Muscle layer of colon (tissue), 2 donors: ENCODE measurements at regions not wholly inside any gene's neighbourhood (a gene's known extent, or its start where the extent isn't known, plus 50 kb on each side); places are given as distances from the start of the nearest gene placed in this dataset.

Experiments used
- H3K27ac ChIP-seq: one replicate; pipeline ENCODE4 v1.7.0; 2013; ENCODE audit warnings: low read depth, mild to moderate bottlenecking, low read length, moderate library complexity
- H3K27me3 ChIP-seq, 2 donors: one replicate each; pipeline ENCODE4 v1.7.0; 2013; ENCODE audit warnings: low read length in 2 of 2, mild to moderate bottlenecking in 2 of 2; ENCODE audit not compliant: insufficient read depth in 2 of 2, control insufficient read depth in 1 of 2
- H3K36me3 ChIP-seq: one replicate; pipeline ENCODE4 v1.7.0; 2013; ENCODE audit warnings: mild to moderate bottlenecking, low read length; ENCODE audit not compliant: insufficient read depth
- H3K4me1 ChIP-seq: one replicate; pipeline ENCODE4 v1.7.0; 2013; ENCODE audit warnings: mild to moderate bottlenecking, low read length; ENCODE audit not compliant: insufficient read depth
- H3K4me3 ChIP-seq, 2 donors: one replicate each; pipeline ENCODE4 v1.7.0; 2013; ENCODE audit warnings: low read length in 2 of 2, low read depth in 1 of 2, mild to moderate bottlenecking in 1 of 2, moderate library complexity in 1 of 2
- H3K9ac ChIP-seq: one replicate; pipeline ENCODE4 v1.7.0; 2013; ENCODE audit warnings: low read length
- H3K9me3 ChIP-seq: one replicate; pipeline ENCODE4 v1.7.0; 2013; ENCODE audit warnings: mild to moderate bottlenecking, low read length
- donor health status: abdominal sarcoma.
- donor health status: Adenocarcinoma of cecum.

GRCh38 chr1:5430911-5431697 lies 561.1 kb downstream of the NPHP4 start:
- Histone ChIP-seq H3K27me3 (peaks cover 0 to 13% of the 10 kb centered on the region in 2 donors), H3K4me3 (no peak overlapping the region), H3K27ac (no peak overlapping the region), H3K9me3 (no peaks in the 10 kb centered on the region), H3K9ac (no peak overlapping the region), H3K36me3 (no peaks in the 10 kb centered on the region), H3K4me1 (no peaks in the 10 kb centered on the region)

- Histone ChIP-seq H3K4me1 (no peaks in the 10 kb centered on the region), H3K27ac (no peak overlapping the region), H3K9me3 (no peaks in the 10 kb centered on the region), H3K9ac (no peak overlapping the region), H3K36me3 (no peaks in the 10 kb centered on the region), H3K4me3 (no peak overlapping the region), H3K27me3 (peaks cover 0 to 13% of the 10 kb centered on the region in 2 donors)
Observed at GRCh38 chr1:5430136-5430535, 562.1 kb downstream of the NPHP4 start.

GRCh38 chr1:5428351-5428750 lies 563.9 kb downstream of the NPHP4 start:
- no peaks in the 10 kb centered on the region for H3K4me1 ChIP-seq
- no peaks in the 10 kb centered on the region for H3K9me3 ChIP-seq
- no peak overlapping the region for H3K27ac ChIP-seq
- peaks cover 13 to 15% of the 10 kb centered on the region in 2 donors for H3K27me3 ChIP-seq
- no peak overlapping the region for H3K9ac ChIP-seq
- no peaks in the 10 kb centered on the region for H3K36me3 ChIP-seq
- no peak overlapping the region for H3K4me3 ChIP-seq

- Histone ChIP-seq H3K9me3 (no peaks in the 10 kb centered on the region), H3K27me3 (peaks cover 13 to 21% of the 10 kb centered on the region in 2 donors), H3K36me3 (no peaks in the 10 kb centered on the region), H3K27ac (no peak overlapping the region), H3K4me1 (no peaks in the 10 kb centered on the region), H3K4me3 (no peak overlapping the region), H3K9ac (no peak overlapping the region)
Observed at GRCh38 chr1:5427026-5427613, 565.1 kb downstream of the NPHP4 start.

GRCh38 chr1:5424802-5425703 lies 567.2 kb downstream of the NPHP4 start:
- Histone ChIP-seq H3K9ac (no peak overlapping the region), H3K27ac (no peak overlapping the region), H3K9me3 (no peaks in the 10 kb centered on the region), H3K27me3 (peaks cover 13 to 24% of the 10 kb centered on the region in 2 donors), H3K4me3 (no peak overlapping the region), H3K4me1 (no peaks in the 10 kb centered on the region), H3K36me3 (no peaks in the 10 kb centered on the region)

- Histone ChIP-seq H3K27me3 (peaks cover 11 to 24% of the 10 kb centered on the region in 2 donors), H3K36me3 (no peaks in the 10 kb centered on the region), H3K4me3 (no peak overlapping the region), H3K9me3 (no peaks in the 10 kb centered on the region), H3K4me1 (no peaks in the 10 kb centered on the region), H3K27ac (no peak overlapping the region), H3K9ac (no peak overlapping the region)
Observed at GRCh38 chr1:5423109-5423508, 569.1 kb downstream of the NPHP4 start.

- peaks cover 0 to 20% of the 10 kb centered on the region in 2 donors for H3K27me3 ChIP-seq
- no peaks in the 10 kb centered on the region for H3K9me3 ChIP-seq
- no peak overlapping the region for H3K9ac ChIP-seq
- no peak overlapping the region for H3K27ac ChIP-seq
- H3K36me3 ChIP-seq = no peaks in the 10 kb centered on the region
- H3K4me3 ChIP-seq = no peak overlapping the region
- no peaks in the 10 kb centered on the region for H3K4me1 ChIP-seq
Observed at GRCh38 chr1:5419501-5419900, 572.7 kb downstream of the NPHP4 start.

- Histone ChIP-seq H3K27ac (no peak overlapping the region), H3K9me3 (no peaks in the 10 kb centered on the region), H3K4me1 (no peaks in the 10 kb centered on the region), H3K27me3 (peaks cover 0 to 4% of the 10 kb centered on the region in 2 donors), H3K9ac (no peak overlapping the region), H3K36me3 (no peaks in the 10 kb centered on the region), H3K4me3 (no peak overlapping the region)
Observed at GRCh38 chr1:5416518-5416917, 575.7 kb downstream of the NPHP4 start.

- Histone ChIP-seq H3K9me3 (no peaks in the 10 kb centered on the region), H3K4me3 (no peak overlapping the region), H3K27me3 (no peaks in the 10 kb centered on the region), H3K27ac (no peak overlapping the region), H3K4me1 (no peaks in the 10 kb centered on the region), H3K9ac (no peak overlapping the region), H3K36me3 (no peaks in the 10 kb centered on the region)
Observed at GRCh38 chr1:5415606-5416005, 576.6 kb downstream of the NPHP4 start.

GRCh38 chr1:5410652-5411051 lies 581.6 kb downstream of the NPHP4 start:
- no peak overlapping the region for H3K9ac ChIP-seq
- H3K36me3 ChIP-seq = no peaks in the 10 kb centered on the region
- no peaks in the 10 kb centered on the region for H3K27me3 ChIP-seq
- no peak overlapping the region for H3K4me3 ChIP-seq
- H3K27ac ChIP-seq = no peak overlapping the region
- no peaks in the 10 kb centered on the region for H3K9me3 ChIP-seq
- H3K4me1 ChIP-seq = no peaks in the 10 kb centered on the region

- H3K27ac ChIP-seq = no peak overlapping the region
- H3K27me3 ChIP-seq = no peaks in the 10 kb centered on the region
- no peaks in the 10 kb centered on the region for H3K36me3 ChIP-seq
- no peak overlapping the region for H3K9ac ChIP-seq
- H3K4me1 ChIP-seq = no peaks in the 10 kb centered on the region
- H3K9me3 ChIP-seq = no peaks in the 10 kb centered on the region
- no peak overlapping the region for H3K4me3 ChIP-seq
Observed at GRCh38 chr1:5408401-5408800, 583.8 kb downstream of the NPHP4 start.
